GM18858 (cell line): ENCODE measurements at regions not wholly inside any gene's neighbourhood (a gene's known extent, or its start where the extent isn't known, plus 50 kb on each side); places are given as distances from the start of the nearest gene placed in this dataset.
"Not testable (repeated sequence)": the region's sequence is repeated elsewhere in the genome, so short reads cannot be mapped to it uniquely, and the experiment has no call there.

Experiments
- ATAC-seq: cut with Tn5 transposase; IDR thresholded peaks from one replicate; pipeline ENCODE4 v1.9.1; 2021; ENCODE audit not compliant: unreplicated experiment

DNA sequence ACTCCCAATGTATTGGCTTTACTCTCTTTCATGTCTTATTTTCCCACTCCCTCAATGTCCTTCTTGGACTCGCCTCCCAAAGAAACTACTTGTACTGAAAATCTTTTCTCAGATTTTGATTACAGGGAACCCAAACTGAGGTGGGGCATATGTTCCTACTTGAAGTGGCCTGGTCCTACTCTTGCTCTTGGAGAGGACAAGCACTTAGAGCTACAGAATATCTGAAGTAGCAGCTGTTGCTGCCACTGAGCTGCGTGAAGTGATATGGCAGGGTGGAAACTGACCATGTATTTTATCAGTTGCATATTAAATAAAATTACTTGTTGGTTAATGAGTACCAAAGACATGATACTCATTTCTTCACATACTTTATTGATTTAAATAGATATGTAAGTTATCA is 129.5 kb downstream of the TSEN15 start:
- ATAC-seq, result no peak

DNA sequence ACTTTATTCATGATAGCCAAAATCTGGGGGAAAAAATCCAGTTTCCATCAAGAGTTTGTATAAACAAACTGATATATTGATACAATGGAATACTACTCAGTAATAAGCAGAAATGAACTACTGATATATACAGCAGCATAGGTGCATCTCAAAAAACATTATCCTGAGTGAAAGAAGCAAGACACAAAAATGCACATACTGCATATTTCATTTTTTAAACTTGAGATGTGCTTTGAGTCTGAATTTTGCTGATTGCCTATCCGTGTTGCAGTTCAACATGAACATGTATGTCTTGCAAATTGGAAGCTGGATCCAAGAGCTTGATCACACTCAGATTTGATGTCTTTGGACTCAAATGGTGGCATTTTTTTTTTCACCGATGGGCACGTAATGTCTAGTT is 132.4 kb downstream of the TSEN15 start:
- ATAC-seq, result no peak

DNA sequence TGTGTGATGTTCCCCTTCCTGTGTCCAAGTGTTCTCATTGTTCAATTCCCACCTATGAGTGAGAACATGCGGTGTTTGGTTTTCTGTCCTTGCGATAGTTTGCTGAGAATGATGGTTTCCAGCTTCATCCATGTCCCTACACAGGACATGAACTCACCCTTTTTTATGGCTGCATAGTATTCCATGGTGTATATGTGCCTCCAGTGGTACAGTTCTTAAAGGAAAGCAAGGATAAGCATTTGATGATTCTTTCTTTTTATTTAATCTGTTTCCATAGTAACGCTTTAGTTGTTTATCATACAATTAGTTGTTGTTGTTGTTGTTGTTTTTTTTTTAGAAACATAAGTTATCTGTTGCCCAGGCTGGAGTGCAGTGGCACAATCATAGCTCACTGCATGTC is 133.1 kb downstream of the TSEN15 start:
- not testable (repeated sequence) for ATAC-seq

DNA sequence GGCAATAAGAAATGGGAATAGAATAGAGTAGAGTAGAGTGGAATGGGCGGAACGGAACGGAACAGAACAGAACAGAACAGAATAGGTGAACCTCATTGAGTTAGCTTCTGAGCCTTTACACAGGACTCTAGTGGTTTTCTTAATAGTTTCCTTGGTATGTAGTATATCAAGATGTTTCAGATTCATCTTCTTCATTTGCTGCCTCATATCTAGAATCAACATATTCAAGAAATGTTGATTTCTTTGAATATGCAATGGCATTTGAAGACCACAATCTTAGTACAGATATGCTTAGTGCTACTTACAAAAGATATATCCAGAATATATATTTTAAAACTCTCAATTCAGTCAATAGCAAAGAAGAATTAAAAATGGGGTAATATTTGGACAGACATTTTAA is 133.8 kb downstream of the TSEN15 start:
- ATAC-seq, result no peak

DNA sequence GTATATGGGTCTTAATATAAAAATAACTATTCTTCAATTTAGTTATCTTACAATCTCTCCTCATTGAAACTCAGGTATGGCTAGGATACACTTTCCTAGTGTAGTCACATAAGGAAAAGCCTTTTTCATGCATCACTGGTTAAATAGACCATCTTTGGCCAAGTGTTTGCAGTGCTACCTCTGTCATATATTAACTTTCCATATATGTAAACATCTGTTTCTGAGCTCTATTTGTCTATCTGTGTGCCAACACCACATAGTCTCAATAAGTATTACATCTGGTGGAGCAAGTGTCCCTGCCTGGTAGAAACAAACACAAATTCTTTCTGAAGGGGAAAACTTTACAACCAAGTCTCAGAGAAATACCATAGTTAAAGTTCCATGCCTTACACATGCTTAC is 134.6 kb downstream of the TSEN15 start:
- ATAC-seq, result no peak

DNA sequence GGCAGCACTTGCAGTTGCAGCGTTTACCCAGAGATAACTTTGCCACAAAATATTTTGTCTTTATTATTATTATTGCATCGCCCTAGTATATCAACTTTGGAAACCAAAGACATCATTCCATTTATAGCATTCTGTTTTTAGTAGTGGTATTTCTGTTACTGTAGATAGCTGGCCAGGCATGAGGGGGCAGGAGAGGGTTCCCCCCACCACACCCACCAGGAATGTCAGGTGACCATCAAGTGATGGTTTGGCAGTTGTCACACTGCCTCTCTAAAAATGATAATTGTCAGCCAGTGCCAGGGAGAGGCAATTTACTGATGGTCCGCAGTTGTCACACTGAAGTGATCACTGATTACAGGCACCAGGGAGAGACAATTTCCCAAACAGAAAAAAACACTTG is 135.6 kb downstream of the TSEN15 start:
- ATAC-seq, result no peak

DNA sequence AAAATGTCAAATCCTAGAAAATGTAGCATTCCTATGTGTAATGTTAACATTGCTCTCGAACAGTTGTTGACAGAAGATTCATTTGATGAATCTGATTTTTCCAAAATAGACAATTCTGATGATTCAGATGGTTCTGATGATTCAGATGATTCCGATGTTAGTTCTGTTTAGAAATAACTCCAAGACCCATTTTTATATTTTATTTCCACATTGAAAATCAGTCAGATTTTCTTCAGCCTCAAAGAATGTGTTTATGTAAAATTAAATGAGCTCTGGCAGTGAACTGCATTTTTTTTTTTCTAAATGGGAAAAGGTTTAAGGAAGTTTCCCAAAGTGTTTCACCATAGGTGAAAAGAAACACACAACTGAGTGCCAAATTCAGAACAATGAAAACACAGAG is 136.5 kb downstream of the TSEN15 start:
- ATAC-seq, result no peak

DNA sequence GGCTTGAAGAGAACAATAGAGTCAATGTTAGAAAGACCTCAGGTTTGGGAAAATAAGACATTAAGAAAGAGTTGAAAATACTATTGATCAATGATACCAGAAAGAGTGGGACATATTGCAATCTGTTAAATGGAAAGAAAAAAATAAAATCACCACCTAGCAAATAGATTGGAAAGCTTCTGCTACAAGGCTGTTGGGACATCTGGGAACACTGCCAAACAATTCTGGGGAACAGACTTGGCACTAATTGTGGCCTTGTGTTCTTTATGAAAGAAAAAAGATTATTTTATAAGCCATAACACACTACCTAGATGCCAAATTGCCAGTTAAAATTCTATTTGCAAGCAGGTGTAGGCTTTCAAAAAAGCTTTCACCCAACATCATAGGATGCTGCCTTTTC is 137.8 kb downstream of the TSEN15 start:
- ATAC-seq, result no peak

DNA sequence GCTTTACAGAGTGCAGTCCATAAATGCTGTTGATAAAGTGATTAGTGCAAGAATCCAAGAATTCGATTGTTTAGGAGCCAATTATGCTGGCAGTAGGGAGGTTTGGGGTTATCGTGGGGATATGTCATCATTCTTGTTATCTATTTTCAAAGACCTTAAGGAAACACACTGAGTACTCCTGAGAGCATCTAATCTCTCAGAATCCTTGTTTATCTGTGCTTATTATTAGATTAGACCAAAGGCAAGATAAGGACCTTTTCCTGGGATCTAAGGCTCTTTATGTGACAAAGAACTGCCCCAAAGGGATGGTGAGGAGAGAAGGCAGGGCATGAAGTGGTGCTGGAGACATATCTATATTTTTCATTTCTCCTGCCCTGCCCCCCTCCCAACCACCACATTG is 139.1 kb downstream of the TSEN15 start:
- no peak for ATAC-seq

DNA sequence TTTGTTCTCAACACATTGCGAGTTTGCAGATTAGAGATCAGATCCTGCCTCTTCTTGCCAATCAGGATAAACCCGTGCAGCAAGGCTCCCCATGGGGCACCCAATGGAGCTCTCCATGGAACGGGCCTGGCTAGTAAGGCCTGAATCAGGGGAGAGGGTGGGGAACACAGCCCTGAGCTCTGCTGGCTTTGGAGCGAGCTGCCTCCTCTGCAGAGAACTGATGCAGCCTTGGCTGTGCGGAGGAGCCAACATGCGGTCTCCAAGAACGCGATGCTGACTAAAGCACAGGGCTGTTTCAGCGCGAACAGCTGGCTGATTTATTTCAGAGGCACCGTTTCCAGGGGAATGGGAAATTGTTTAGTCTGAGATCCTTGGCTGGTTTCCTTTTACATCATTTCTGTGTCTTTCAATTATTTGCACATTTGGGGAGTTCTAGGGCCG is 139.7 kb downstream of the TSEN15 start:
- ATAC-seq, result no peak

DNA sequence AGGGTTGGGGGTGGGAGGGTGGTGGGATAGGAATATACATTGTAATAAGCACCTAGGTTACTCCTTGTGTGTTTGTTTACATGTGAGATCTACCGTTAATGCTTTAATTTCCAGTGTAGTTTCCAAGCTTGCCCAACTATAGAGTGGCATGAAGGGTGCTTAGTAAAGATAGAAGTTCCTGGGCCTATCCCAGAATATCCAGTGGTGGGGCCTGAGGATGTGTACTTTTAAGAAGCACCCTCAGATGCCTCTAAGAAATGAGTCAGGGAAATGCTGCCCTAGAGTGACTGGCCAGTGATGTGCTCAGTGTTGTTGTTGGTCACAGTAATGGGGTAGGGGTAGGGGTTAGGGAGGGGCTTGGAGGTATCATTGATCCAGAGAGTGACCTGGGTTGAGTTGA is 141.3 kb downstream of the TSEN15 start:
- no peak for ATAC-seq

DNA sequence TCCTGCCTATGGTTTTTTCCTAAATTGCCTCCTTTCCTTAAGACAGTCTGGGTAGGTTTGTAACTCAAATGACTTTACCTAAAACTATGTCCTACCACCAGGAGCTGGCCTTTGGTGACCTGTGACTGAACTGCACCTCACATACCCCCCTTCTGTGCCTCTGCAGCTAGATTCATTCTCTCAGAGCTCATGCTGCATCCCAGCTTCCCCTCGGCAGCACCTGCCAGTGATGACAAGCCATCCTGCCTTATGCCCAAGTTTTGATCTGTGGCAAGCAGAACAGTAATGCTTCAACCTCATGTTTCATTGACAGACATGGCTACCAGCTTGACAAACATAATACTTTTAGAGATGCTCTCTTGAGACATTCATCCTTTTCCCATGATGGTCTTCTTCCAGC is 141.9 kb downstream of the TSEN15 start:
- ATAC-seq, result no peak

DNA sequence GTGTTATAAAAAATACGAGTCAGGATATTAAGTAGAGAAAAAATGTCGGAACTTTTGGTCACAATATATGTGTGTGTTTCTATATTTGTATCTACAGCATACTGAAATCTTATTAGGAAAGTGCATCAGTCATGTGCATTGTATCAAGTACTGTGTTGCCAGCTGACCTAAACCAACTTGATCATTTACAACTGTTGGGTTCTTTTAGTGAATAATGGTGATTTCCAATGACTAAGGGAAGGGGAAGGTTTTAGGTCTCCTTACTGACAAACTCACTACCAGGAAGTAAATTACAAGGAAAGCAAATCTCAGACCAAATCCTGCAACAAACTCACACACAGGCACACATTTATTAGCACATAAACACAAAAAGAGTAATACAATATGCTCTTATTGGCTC is 142.7 kb downstream of the TSEN15 start:
- no peak for ATAC-seq

DNA sequence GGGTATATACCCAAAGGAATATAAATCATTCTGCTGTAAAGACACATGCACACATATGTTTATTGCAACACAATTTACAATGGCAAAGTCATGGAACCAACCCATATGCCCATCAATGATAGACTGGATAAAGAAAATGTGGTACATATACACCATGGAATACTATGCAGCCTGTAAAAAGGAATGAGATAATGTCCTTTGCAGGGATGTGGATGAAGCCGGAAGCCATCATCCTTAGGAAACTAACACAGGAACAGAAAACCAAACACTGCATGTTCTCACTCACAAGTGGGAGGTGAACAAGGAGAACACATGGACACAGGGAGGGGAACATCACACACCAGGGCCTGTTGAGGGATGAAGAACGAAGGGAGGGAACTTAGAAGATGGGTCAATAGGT is 144.2 kb downstream of the TSEN15 start:
- not testable (repeated sequence) for ATAC-seq

DNA sequence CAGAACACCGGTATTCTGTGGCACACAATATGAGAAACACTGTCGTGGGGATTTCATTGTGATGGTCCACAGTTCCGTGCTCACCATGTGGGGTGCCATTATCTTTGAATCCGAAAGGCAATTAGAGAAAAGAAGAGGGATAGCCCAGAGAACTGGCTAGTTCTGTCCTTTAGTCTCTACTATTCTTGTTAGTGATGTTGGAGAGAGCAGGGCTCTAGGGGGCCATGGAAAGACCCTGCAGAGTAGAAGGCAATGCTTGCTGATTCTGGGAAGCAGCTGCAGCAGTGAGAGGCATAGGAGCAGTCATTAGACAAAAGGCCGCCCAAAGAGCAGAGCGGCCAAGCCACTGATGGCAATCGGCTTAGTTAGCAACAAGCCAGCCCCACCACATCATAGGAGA is 146.3 kb downstream of the TSEN15 start:
- ATAC-seq, result no peak

DNA sequence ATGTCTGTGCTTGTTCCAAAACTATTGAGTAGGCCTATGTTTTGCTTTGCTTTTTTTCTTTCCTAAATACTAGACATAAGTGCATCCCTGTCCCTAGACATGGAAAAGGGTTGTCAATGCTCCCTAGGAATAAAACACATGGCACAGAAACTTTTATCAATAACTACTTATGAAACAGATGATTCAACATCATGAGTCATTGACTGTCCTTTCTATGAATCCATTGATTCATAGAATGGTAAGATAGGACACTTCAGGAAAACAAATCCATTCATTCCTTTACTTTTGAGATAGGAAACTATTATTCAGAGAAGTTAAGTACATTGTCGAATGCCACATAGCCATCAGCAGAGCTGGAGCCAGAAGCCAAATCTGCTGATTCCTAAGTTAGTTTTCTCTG is 147.5 kb downstream of the TSEN15 start:
- no peak for ATAC-seq

DNA sequence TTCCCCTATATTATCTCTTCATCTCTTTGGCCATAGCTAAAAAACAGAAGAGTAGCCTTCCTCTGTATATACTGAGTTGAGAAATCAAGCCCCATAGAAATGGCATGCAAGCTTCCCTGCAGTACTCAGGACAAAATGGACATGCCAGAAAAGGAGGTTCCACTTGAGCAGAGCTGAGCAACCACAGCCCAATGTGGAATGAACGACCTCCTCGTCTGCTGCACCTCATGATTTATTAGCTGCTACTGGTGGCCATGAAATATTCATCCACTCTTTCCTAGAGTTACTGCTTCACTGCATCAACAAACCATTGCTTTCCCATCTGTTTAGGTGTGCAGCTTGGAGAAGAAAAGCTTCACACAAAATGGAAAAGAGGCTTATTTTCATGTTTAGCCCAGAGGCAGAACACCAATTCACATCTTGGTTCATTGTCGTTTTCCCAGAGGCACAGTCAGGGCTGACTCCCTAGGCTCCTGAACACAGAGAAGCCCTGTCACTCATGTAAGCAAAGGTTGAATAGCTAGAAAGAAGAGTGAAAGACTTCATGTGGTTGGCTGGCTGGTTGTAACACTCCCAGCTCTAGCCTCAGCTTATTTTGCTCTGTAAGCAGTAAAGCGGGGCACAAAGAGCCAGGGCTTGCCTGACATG is 148.0 kb downstream of the TSEN15 start:
- no peak for ATAC-seq

DNA sequence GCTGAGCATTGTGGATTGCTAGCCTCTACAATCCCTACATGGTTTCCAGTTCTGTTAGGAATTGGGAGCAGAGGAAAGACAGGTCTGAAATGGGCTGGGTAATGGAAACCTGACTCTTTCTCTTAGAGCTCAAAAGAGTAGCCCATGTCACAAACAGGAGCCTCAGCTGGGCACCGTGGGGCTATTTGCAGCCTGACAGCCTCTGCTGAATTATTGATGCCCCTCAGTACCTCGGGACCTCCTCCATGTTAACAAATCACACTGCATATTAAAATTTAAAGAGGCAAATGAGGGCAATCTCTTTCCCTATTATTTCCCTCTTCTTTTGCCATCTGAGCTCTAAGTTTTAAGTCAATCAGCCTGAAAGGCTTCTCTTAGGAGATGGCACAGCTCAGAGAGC is 157.1 kb downstream of the TSEN15 start:
- no peak for ATAC-seq

DNA sequence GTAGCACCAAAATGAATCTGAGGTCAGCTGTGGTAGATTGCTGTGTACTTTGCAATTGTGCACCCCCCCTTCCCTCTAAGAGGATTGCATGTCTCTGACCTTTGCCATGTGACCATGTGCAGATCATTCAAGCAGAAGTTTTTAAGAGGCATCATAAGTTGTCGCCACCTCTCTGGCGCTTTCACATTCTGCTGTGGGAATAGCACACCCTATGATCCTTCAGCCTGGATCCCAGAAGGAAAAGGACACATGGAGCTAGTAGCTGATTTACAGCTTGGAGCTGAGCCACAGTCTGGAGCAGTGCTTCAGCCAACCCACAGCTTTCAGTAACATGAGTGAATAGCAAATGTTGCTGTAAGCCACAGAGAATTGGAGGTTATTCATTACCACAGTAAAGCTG is 158.5 kb downstream of the TSEN15 start:
- ATAC-seq, result no peak

DNA sequence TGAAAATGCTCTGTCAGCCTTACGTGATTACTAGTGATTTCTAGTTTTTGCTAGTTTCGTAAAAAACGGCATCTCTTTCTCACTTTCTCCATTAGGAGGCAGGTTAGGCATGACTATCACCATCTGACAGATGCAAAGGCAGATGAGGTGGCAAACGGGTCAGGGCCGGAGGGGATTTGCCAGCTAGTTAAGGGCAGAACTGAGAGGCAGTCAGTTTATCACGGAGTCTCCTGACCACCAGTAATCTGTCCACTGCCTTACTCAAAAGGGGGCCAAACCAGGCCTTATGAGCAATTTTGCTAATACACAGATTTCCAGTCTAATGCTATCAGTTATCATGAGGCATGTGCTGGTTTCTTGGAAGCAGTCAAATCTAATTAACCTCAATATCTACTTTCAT is 159.3 kb downstream of the TSEN15 start:
- ATAC-seq, result no peak

DNA sequence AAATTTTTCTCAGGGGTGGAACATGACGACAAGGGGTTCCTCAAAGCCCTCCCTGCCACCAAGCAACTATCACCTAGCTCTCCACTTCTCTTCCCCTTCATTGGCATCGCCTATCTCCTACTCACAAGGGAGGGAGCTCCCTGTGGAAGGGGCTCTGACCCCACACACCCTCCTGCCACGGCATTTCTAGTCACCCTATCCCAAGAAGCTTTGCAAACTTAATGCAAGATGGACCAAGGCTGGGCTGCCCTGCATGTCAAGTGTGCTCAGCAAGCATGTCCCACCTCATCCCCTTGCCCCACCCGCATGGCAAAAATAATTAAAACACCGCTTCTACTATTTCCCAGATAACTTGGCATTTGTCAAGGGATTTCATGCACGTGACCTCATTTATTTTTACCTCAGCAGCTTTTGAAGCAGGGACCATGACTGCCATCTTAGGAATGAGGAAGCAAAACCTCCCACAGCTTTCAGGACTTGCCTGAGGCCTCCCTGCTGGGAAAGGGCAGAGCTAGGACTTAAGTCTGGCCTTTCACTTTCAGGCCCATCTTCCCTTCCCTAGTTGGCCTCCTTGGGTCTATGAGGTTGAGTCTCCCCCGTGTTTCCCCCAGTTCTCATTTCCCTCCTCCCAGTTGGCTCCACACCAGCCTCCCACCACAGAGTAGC is 161.3 kb downstream of the TSEN15 start:
- no peak for ATAC-seq

DNA sequence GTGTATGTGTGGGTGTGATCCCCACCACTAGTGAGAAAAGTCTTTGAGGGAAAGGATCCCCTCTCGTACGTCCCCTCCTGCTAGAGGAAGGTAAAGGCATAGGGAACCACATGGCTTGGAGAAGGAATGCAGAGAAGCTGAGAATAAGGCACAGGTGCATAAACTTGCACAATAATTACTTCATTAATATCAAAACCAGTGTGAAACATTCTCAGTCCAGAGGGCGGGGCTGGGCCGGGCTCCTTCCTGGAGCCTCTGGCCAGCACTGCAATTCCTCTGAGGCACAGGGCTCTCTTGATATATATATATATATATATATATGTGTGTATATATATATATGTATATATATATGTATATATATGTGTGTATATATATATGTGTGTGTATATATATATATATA is 162.6 kb downstream of the TSEN15 start:
- ATAC-seq, result no peak

DNA sequence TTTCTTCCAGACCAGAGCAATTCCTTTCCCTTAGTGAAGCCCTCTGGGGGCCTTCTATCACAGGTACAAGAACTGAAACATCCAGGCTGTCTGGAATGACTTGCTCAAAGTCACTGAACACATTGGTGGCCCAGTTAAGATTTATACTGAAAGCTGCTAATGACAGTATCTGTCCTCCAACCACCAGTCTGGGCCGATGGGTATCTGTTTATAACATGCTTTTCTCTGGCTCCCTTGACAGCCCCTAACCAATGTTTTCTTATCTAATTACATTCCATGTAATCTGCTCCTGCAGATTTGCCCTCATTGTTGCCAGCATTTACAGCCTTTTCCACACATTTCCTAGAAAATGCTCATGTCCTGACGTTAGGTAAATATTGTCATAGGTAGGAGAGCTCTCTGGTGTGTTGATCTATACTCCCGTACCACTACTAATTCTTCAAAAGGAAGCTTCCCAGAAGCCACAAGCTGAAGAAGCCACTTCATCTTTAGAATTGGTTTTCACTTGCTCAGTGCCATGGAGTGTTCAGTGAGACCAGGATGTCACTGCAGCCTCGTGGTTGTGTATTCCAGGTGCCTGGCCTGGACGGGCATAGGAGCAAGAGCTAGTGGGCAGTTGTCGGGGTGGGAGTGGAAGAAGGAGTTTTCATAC is 163.9 kb downstream of the TSEN15 start:
- ATAC-seq, result no peak
